ENCODE measurements at regions not wholly inside any gene's neighbourhood (a gene's known extent, or its start where the extent isn't known, plus 50 kb on each side); places are given as distances from the start of the nearest gene placed in this dataset.

DNA sequence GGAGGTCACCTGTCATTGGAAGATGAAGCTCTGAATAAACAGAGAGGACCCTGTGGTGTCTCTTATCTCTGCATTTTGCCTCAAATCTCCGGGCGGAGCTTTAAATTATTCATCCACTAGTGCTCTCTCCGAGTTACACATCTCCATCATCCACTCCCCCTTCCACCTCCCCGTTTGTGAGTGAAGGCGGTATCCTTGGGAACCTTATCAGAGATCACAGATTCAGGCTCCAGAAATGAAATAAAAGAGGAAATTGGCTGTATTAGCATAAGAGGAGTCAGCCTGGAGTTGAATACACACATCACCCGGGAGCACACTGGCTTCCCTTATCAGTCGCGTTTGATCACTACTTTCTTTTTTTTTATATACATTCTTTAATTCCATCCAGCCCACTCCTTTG is 1184.8 kb downstream of the GATA3 start:
- DNase-seq (peak in 3 of 5 donors; percentile 36 to 51 (median 37)), FAIRE-seq (no peak)
- Histone ChIP-seq H3K27me3 (ENCODE audit: control insufficient read depth, insufficient read depth, low read length) (no peaks in the 10 kb centered on the region), H3K4me1 (ENCODE audit: control insufficient read depth in 2 of 3, insufficient read depth in 2 of 3, low read depth in 1 of 3, low read length in 3 of 3) (peaks cover 0 to 3% (median 0%) of the 10 kb centered on the region in 3 donors), H3K4me3 (ENCODE audit: low read length in 3 of 3) (no peak overlapping the region), H3K9ac (ENCODE audit: low read length in 3 of 3) (no peak overlapping the region), H3K27ac (ENCODE audit: low read depth in 2 of 2, low read length in 2 of 2) (no peak overlapping the region), H3K9me3 (ENCODE audit: control insufficient read depth in 2 of 3, insufficient read depth in 1 of 3, low read length in 3 of 3) (no peaks in the 10 kb centered on the region), H3K36me3 (ENCODE audit: control insufficient read depth in 2 of 3, insufficient read depth in 3 of 3, low read length in 3 of 3) (no peaks in the 10 kb centered on the region)
- intact Hi-C loops (cut with DNase I): no loop called here
- TF ChIP-seq, protein P1, sequence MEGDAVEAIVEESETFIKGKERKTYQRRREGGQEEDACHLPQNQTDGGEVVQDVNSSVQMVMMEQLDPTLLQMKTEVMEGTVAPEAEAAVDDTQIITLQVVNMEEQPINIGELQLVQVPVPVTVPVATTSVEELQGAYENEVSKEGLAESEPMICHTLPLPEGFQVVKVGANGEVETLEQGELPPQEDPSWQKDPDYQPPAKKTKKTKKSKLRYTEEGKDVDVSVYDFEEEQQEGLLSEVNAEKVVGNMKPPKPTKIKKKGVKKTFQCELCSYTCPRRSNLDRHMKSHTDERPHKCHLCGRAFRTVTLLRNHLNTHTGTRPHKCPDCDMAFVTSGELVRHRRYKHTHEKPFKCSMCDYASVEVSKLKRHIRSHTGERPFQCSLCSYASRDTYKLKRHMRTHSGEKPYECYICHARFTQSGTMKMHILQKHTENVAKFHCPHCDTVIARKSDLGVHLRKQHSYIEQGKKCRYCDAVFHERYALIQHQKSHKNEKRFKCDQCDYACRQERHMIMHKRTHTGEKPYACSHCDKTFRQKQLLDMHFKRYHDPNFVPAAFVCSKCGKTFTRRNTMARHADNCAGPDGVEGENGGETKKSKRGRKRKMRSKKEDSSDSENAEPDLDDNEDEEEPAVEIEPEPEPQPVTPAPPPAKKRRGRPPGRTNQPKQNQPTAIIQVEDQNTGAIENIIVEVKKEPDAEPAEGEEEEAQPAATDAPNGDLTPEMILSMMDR (IDR thresholded peaks at IDR 0.05; ENCODE audit: borderline replicate concordance, extremely low read depth, insufficient read depth): no peak

DNA sequence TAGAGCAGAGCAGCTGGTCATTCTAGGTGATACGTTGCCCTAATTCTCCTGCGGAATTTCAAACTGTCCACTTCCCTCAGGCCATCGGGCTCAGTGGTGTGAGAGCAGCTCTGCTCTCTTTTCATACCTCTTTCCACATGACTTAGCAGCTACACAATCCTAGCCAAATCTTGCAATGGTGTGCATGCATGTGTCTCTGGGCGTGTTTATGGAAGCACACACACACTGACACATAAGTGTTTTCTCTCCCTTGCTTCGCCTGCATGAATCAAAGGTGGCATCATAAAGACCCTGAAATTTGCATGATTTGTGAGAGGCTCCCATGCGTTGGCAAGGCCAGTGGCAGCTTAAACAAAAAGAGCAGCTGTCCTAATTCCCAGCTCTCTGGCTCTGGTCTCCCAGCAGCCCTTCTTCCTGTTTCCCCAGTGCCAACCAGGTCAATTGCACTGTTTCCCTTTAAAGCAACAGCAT is 1189.5 kb downstream of the GATA3 start:
- TF ChIP-seq, protein P1 (IDR thresholded peaks at IDR 0.05; ENCODE audit: borderline replicate concordance, extremely low read depth, insufficient read depth): no peak
- DNase-seq (peak in 2 of 5 donors; percentile 14 to 35), FAIRE-seq (no peak)
- no peaks in the 10 kb centered on the region for H3K36me3 ChIP-seq (ENCODE audit: control insufficient read depth in 2 of 3, insufficient read depth in 3 of 3, low read length in 3 of 3)
- peak overlapping the region in 1 of 3 donors; percentile 33 for H3K4me3 ChIP-seq (ENCODE audit: low read length in 3 of 3)
- H3K27me3 ChIP-seq (ENCODE audit: control insufficient read depth, insufficient read depth, low read length): no peaks in the 10 kb centered on the region
- no peak overlapping the region for H3K27ac ChIP-seq (ENCODE audit: low read depth in 2 of 2, low read length in 2 of 2)
- no peaks in the 10 kb centered on the region for H3K4me1 ChIP-seq (ENCODE audit: control insufficient read depth in 2 of 3, insufficient read depth in 2 of 3, low read depth in 1 of 3, low read length in 3 of 3)
- intact Hi-C loops (cut with DNase I): no loop called here
- H3K9ac ChIP-seq (ENCODE audit: low read length in 3 of 3): no peak overlapping the region
- H3K9me3 ChIP-seq (ENCODE audit: control insufficient read depth in 2 of 3, insufficient read depth in 1 of 3, low read length in 3 of 3): no peaks in the 10 kb centered on the region

DNA sequence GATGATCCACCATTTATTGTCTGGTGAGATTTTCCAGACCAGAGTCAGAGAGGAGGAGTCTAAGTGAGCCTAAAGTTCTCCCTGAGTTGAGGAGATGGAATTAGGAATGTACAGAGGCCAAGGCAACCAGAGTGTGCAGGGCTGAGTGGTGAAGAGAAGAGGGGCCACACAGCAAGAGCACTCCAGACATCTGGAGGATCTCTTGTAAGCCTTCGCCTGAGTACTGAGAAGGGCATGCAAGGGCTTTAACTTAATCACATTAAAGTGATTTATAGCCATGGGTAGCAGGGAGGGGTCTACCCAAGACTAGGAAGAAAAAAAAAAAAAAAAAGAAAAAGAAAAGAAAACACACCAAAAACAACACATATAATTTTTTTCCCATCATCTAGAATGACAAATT is 1190.4 kb downstream of the GATA3 start:
- Histone ChIP-seq H3K27me3 (ENCODE audit: control insufficient read depth, insufficient read depth, low read length) (no peaks in the 10 kb centered on the region), H3K27ac (ENCODE audit: low read depth in 2 of 2, low read length in 2 of 2) (no peak overlapping the region), H3K4me1 (ENCODE audit: control insufficient read depth in 2 of 3, insufficient read depth in 2 of 3, low read depth in 1 of 3, low read length in 3 of 3) (no peaks in the 10 kb centered on the region), H3K4me3 (ENCODE audit: low read length in 3 of 3) (no peak overlapping the region), H3K36me3 (ENCODE audit: control insufficient read depth in 2 of 3, insufficient read depth in 3 of 3, low read length in 3 of 3) (no peaks in the 10 kb centered on the region), H3K9ac (ENCODE audit: low read length in 3 of 3) (no peak overlapping the region), H3K9me3 (ENCODE audit: control insufficient read depth in 2 of 3, insufficient read depth in 1 of 3, low read length in 3 of 3) (no peaks in the 10 kb centered on the region)
- intact Hi-C loops (cut with DNase I): no loop called here
- peak in 2 of 5 donors; percentile 58 to 60 for DNase-seq
- TF ChIP-seq, protein P1 (IDR thresholded peaks at IDR 0.05; ENCODE audit: borderline replicate concordance, extremely low read depth, insufficient read depth): no peak
- no peak for FAIRE-seq

DNA sequence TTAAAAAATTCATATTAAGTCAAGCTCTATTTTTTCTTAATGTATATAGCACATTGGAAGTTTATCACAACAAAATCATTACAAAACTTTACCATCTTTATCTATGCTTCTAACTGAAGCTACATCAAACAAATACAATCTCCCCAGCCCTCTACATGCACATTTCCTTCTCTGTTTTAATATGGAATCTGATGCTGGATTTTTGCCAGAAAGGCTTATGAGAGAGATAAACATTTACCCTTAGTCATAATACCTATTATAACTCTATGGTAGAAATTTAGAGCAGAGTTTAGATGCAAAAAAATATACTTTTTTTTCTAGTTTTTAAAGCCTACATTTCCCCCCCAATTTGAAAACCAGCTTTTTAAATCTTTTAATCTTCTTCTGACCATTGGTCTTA is 1198.6 kb downstream of the GATA3 start:
- H3K4me3 ChIP-seq (ENCODE audit: low read length in 3 of 3): no peak overlapping the region
- peak; percentile 6 for FAIRE-seq
- no peak overlapping the region for H3K27ac ChIP-seq (ENCODE audit: low read depth in 2 of 2, low read length in 2 of 2)
- DNase-seq: peak in 1 of 5 donors; percentile 29
- H3K36me3 ChIP-seq (ENCODE audit: control insufficient read depth in 2 of 3, insufficient read depth in 3 of 3, low read length in 3 of 3): no peaks in the 10 kb centered on the region
- H3K9me3 ChIP-seq (ENCODE audit: control insufficient read depth in 2 of 3, insufficient read depth in 1 of 3, low read length in 3 of 3): no peaks in the 10 kb centered on the region
- H3K27me3 ChIP-seq (ENCODE audit: control insufficient read depth, insufficient read depth, low read length): no peaks in the 10 kb centered on the region
- no peaks in the 10 kb centered on the region for H3K4me1 ChIP-seq (ENCODE audit: control insufficient read depth in 2 of 3, insufficient read depth in 2 of 3, low read depth in 1 of 3, low read length in 3 of 3)
- intact Hi-C loops (cut with DNase I): no loop called here
- TF ChIP-seq, protein P1 (IDR thresholded peaks at IDR 0.05; ENCODE audit: borderline replicate concordance, extremely low read depth, insufficient read depth): no peak
- H3K9ac ChIP-seq (ENCODE audit: low read length in 3 of 3): no peak overlapping the region

Measured in kidney (tissue), 13 donors.